Tibial nerve (tissue), 3 donors: ENCODE measurements at regions not wholly inside any gene's neighbourhood (a gene's known extent, or its start where the extent isn't known, plus 50 kb on each side); places are given as distances from the start of the nearest gene placed in this dataset.

Experiments
- POLR2A ChIP-seq, 2 donors: fragments of 450-650 bp; IDR thresholded peaks; one replicate each; pipeline ENCODE4 v1.6.1; 2017; ENCODE audit warnings: antibody characterized with exemption in 2 of 2, mild to moderate bottlenecking in 2 of 2, moderate library complexity in 2 of 2
- TF ChIP-seq, protein P1 (sequence below), 5 experiments: fragments of 200-600 bp in 3 of 5; fragments of 450-650 bp in 2 of 5; sonication (generic) in 3 of 5; IDR thresholded peaks; one replicate each; pipeline ENCODE4 v1.5.1; 2016 to 2019; ENCODE audit warnings: antibody characterized with exemption in 5 of 5, mild to moderate bottlenecking in 3 of 5, moderate library complexity in 2 of 5

DNA sequence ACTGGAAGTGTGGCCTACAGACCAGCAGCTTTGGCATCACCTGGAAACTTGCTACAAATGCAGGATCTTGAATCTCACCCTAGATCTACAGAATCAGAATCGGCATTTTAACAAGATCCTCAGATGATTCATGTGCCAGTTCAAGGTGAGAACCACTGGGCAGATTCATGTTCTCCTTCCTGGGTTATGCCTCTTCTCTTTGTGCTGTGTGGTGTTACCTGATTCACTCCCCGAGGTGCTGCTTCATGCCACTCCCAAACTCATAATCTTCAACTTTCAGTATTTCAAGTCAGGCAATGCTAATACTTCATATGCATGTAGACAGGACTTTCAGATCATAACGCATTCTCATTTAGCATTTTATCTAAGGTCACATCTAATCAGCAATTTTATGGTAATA, 427.7 kb downstream of the FOXO1 start:
- TF ChIP-seq, protein P1, sequence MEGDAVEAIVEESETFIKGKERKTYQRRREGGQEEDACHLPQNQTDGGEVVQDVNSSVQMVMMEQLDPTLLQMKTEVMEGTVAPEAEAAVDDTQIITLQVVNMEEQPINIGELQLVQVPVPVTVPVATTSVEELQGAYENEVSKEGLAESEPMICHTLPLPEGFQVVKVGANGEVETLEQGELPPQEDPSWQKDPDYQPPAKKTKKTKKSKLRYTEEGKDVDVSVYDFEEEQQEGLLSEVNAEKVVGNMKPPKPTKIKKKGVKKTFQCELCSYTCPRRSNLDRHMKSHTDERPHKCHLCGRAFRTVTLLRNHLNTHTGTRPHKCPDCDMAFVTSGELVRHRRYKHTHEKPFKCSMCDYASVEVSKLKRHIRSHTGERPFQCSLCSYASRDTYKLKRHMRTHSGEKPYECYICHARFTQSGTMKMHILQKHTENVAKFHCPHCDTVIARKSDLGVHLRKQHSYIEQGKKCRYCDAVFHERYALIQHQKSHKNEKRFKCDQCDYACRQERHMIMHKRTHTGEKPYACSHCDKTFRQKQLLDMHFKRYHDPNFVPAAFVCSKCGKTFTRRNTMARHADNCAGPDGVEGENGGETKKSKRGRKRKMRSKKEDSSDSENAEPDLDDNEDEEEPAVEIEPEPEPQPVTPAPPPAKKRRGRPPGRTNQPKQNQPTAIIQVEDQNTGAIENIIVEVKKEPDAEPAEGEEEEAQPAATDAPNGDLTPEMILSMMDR (IDR thresholded peaks at IDR 0.05), result no peak
- no peak for TF ChIP-seq POLR2A (IDR thresholded peaks at IDR 0.05)
